ENCODE measurements at regions not wholly inside any gene's neighbourhood (a gene's known extent, or its start where the extent isn't known, plus 50 kb on each side); places are given as distances from the start of the nearest gene placed in this dataset.

DNA sequence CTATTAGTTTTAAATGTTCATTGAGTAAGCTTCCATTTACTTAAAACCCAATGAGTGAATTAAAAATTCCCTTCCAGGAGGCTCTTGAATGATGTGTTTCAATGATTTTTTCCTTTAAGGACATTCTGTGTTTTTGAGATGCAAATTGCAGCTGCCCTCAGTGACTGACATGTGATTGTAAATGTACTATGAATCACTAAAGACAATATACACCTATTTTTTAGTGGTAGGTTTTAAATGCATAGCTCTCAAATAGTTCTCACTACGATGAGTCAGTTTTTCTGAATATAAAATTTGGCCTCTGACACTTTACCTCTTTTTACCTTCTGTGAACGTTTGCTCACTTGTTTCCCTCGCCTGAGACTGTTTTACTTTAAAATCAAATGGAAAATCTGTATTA, 204.7 kb downstream of the BARHL2 start:
- no peaks in the 10 kb centered on the region for H3K27me3 ChIP-seq (ENCODE audit: insufficient read depth, low read length, poor library complexity)
- H3K9ac ChIP-seq (ENCODE audit: low read depth, low read length), result no peak overlapping the region
- H3K27ac ChIP-seq (ENCODE audit: low read length), result no peak overlapping the region
- ATAC-seq (ENCODE audit: insufficient read depth, low read depth) (no peak), DNase-seq (no peak)
- 0 out of 2 replicates have a peak, but pooled peaks cover 3% of the 10 kb centered on the region for H3K36me3 ChIP-seq (ENCODE audit: insufficient read depth, low read length)
- peaks cover 31% of the 10 kb centered on the region for H3K4me1 ChIP-seq (ENCODE audit: insufficient read depth, low read length)
- no peak overlapping the region for H2AFZ ChIP-seq (ENCODE audit: low read depth, low read length)
- no peak for TF ChIP-seq EZH2 (IDR thresholded peaks at IDR 0.05; ENCODE audit: borderline replicate concordance, low read depth, low read length, severe bottlenecking)
- TF ChIP-seq, protein P1, sequence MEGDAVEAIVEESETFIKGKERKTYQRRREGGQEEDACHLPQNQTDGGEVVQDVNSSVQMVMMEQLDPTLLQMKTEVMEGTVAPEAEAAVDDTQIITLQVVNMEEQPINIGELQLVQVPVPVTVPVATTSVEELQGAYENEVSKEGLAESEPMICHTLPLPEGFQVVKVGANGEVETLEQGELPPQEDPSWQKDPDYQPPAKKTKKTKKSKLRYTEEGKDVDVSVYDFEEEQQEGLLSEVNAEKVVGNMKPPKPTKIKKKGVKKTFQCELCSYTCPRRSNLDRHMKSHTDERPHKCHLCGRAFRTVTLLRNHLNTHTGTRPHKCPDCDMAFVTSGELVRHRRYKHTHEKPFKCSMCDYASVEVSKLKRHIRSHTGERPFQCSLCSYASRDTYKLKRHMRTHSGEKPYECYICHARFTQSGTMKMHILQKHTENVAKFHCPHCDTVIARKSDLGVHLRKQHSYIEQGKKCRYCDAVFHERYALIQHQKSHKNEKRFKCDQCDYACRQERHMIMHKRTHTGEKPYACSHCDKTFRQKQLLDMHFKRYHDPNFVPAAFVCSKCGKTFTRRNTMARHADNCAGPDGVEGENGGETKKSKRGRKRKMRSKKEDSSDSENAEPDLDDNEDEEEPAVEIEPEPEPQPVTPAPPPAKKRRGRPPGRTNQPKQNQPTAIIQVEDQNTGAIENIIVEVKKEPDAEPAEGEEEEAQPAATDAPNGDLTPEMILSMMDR (IDR thresholded peaks at IDR 0.05; ENCODE audit: borderline replicate concordance, extremely low read depth, low read length, poor library complexity, severe bottlenecking), result no peak
- no peaks in the 10 kb centered on the region for H3K9me3 ChIP-seq (ENCODE audit: insufficient read depth, low read length, severe bottlenecking)
- H3K4me3 ChIP-seq (ENCODE audit: low read depth in 1 of 2, low read length in 2 of 2), result no peak overlapping the region
- no peak overlapping the region for H3K4me2 ChIP-seq (ENCODE audit: insufficient read depth, low read length)
- H4K20me1 ChIP-seq (ENCODE audit: insufficient read depth, low read length), result no peaks in the 10 kb centered on the region
- no peaks in the 10 kb centered on the region for H3K79me2 ChIP-seq (ENCODE audit: insufficient read depth, low read length)

DNA sequence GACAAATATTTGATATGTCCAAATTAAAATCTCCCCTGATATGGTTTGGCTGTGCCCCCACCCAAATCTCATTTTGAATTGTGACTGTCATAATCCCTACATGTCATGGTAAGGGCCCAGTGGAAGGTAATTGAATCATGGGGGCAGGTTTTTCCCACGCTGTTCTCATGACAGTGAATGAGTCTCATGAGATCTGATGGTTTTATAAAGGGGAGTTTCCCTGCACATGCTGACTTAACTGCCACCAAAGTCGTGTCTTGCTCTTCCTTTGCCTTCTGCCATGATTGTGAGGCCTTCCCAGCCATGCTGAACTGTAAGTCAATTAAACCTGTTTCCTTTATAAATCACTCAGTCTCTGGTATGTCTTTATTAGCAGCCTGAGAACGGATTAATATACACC, 207.0 kb downstream of the BARHL2 start:
- Histone ChIP-seq H3K4me2 (ENCODE audit: insufficient read depth, low read length) (no peak overlapping the region), H2AFZ (ENCODE audit: low read depth, low read length) (no peak overlapping the region), H3K9me3 (ENCODE audit: insufficient read depth, low read length, severe bottlenecking) (no peaks in the 10 kb centered on the region), H3K27ac (ENCODE audit: low read length) (no peak overlapping the region), H4K20me1 (ENCODE audit: insufficient read depth, low read length) (no peaks in the 10 kb centered on the region), H3K4me1 (ENCODE audit: insufficient read depth, low read length) (peaks cover 27% of the 10 kb centered on the region), H3K9ac (ENCODE audit: low read depth, low read length) (no peak overlapping the region), H3K36me3 (ENCODE audit: insufficient read depth, low read length) (0 out of 2 replicates have a peak, but pooled peaks cover 3% of the 10 kb centered on the region), H3K27me3 (ENCODE audit: insufficient read depth, low read length, poor library complexity) (no peaks in the 10 kb centered on the region), H3K79me2 (ENCODE audit: insufficient read depth, low read length) (no peaks in the 10 kb centered on the region), H3K4me3 (ENCODE audit: low read depth in 1 of 2, low read length in 2 of 2) (no peak overlapping the region)
- DNase-seq (no peak), ATAC-seq (ENCODE audit: insufficient read depth, low read depth) (no peak)
- TF ChIP-seq EZH2 (IDR thresholded peaks at IDR 0.05; ENCODE audit: borderline replicate concordance, low read depth, low read length, severe bottlenecking), result no peak
- TF ChIP-seq, protein P1 (IDR thresholded peaks at IDR 0.05; ENCODE audit: borderline replicate concordance, extremely low read depth, low read length, poor library complexity, severe bottlenecking), result no peak

DNA sequence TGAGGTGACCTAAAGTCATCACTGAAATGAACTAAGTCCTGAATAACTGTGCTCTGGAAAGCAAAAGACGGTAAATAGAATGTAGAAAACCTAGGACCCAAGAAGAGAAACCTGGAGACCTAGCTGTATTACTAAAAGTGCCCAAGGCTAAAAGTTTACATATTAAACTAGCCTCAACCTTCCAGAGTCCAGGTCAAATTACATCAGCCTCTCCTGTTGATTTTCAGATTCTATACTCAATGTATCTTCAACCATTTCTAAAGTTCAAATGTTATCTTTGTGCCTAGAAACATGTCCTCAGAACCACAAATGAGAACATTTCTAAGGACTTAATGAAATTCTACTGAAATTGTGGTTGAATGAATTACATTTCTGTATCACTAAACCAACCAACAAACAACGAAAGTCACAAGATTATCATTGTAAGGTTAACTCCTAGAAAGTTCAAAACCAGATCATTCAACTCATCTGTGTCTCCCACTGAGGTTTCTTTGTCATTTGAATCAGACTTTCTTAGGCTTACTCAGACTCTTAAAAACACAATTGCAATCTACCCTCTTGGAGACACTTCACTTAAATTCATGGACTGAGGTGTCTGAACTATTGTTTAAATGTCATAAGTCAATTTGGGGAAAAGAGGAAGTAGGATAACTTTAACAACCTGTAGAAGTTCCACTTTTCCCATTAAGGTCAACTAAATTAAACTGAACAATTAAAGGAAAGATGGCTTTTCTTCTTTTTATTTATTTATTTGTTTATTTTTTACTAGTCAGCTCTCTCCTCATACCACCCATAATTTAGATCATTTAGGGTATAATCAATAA, 207.7 kb downstream of the BARHL2 start:
- ATAC-seq (ENCODE audit: insufficient read depth, low read depth), result no peak
- H3K36me3 ChIP-seq (ENCODE audit: insufficient read depth, low read length), result 0 out of 2 replicates have a peak, but pooled peaks cover 3% of the 10 kb centered on the region
- peaks cover 29% of the 10 kb centered on the region for H3K4me1 ChIP-seq (ENCODE audit: insufficient read depth, low read length)
- no peak for TF ChIP-seq EZH2 (IDR thresholded peaks at IDR 0.05; ENCODE audit: borderline replicate concordance, low read depth, low read length, severe bottlenecking)
- TF ChIP-seq, protein P1 (IDR thresholded peaks at IDR 0.05; ENCODE audit: borderline replicate concordance, extremely low read depth, low read length, poor library complexity, severe bottlenecking), result no peak
- no peak for DNase-seq
- no peaks in the 10 kb centered on the region for H3K9me3 ChIP-seq (ENCODE audit: insufficient read depth, low read length, severe bottlenecking)
- H3K4me3 ChIP-seq (ENCODE audit: low read depth in 1 of 2, low read length in 2 of 2), result no peak overlapping the region
- H2AFZ ChIP-seq (ENCODE audit: low read depth, low read length), result no peak overlapping the region
- H3K9ac ChIP-seq (ENCODE audit: low read depth, low read length), result no peak overlapping the region
- H3K27me3 ChIP-seq (ENCODE audit: insufficient read depth, low read length, poor library complexity), result no peaks in the 10 kb centered on the region
- H3K79me2 ChIP-seq (ENCODE audit: insufficient read depth, low read length), result no peaks in the 10 kb centered on the region
- no peak overlapping the region for H3K27ac ChIP-seq (ENCODE audit: low read length)
- H4K20me1 ChIP-seq (ENCODE audit: insufficient read depth, low read length), result no peaks in the 10 kb centered on the region
- H3K4me2 ChIP-seq (ENCODE audit: insufficient read depth, low read length), result no peak overlapping the region

Measured in DND-41 (cell line).